AML-193 (cell line): ENCODE measurements at regions not wholly inside any gene's neighbourhood (a gene's known extent, or its start where the extent isn't known, plus 50 kb on each side); places are given as distances from the start of the nearest gene placed in this dataset.
"Not testable (repeated sequence)": the region's sequence is repeated elsewhere in the genome, so short reads cannot be mapped to it uniquely, and the experiment has no call there.

Source experiments
- DNase-seq, 2 experiments: peaks; one replicate each; lab custom pipeline; 2025; lab: John Stamatoyannopoulos, UW

GRCh38 chr7:153224890-153225289 is 465.3 kb downstream of the ACTR3B start:
- no peak for DNase-seq

GRCh38 chr7:153245136-153245535 is 485.6 kb downstream of the ACTR3B start:
- not testable (repeated sequence) for DNase-seq

GRCh38 chr7:153245809-153246208 is 486.3 kb downstream of the ACTR3B start:
- DNase-seq: no peak

GRCh38 chr7:153247926-153248325 is 488.4 kb downstream of the ACTR3B start:
- DNase-seq: no peak

- no peak for DNase-seq
Observed at GRCh38 chr7:153258686-153259085, 499.1 kb downstream of the ACTR3B start.

- no peak for DNase-seq
Observed at GRCh38 chr7:153276394-153276793, 516.8 kb downstream of the ACTR3B start.

- DNase-seq: no peak
Observed at GRCh38 chr7:153286763-153287162, 527.2 kb downstream of the ACTR3B start.

GRCh38 chr7:153290066-153290465 is 530.5 kb downstream of the ACTR3B start:
- no peak for DNase-seq

- DNase-seq: no peak
Observed at GRCh38 chr7:153297141-153297540, 537.6 kb downstream of the ACTR3B start.

GRCh38 chr7:153301936-153302335 is 542.4 kb downstream of the ACTR3B start:
- DNase-seq: no peak

- no peak for DNase-seq
Observed at GRCh38 chr7:153320005-153320404, 560.5 kb downstream of the ACTR3B start.

GRCh38 chr7:153320681-153321080 is 561.1 kb downstream of the ACTR3B start:
- DNase-seq: no peak

GRCh38 chr7:153322991-153323390 is 563.4 kb downstream of the ACTR3B start:
- no peak for DNase-seq

- DNase-seq: no peak
Observed at GRCh38 chr7:153324094-153324493, 564.5 kb downstream of the ACTR3B start.

- DNase-seq: no peak
Observed at GRCh38 chr7:153327683-153328082, 568.1 kb downstream of the ACTR3B start.

GRCh38 chr7:153331427-153331826 is 571.9 kb downstream of the ACTR3B start:
- DNase-seq: no peak

GRCh38 chr7:153354071-153354470 is 594.5 kb downstream of the ACTR3B start:
- peak; percentile 12 to 39 for DNase-seq

GRCh38 chr7:153370092-153370491 is 610.5 kb downstream of the ACTR3B start:
- no peak for DNase-seq

- DNase-seq: no peak
Observed at GRCh38 chr7:153380636-153381035, 621.1 kb downstream of the ACTR3B start.

- DNase-seq: peak; percentile 4 to 15
Observed at GRCh38 chr7:153381275-153382040, 621.9 kb downstream of the ACTR3B start.

- DNase-seq: no peak
Observed at GRCh38 chr7:153382641-153383101, 623.1 kb downstream of the ACTR3B start.

- no peak for DNase-seq
Observed at GRCh38 chr7:153383781-153384180, 624.2 kb downstream of the ACTR3B start.

- DNase-seq: no peak
Observed at GRCh38 chr7:153385502-153385901, 626.0 kb downstream of the ACTR3B start.

- no peak for DNase-seq
Observed at GRCh38 chr7:153386556-153386955, 627.0 kb downstream of the ACTR3B start.
